Activated effector memory CD4-positive, alpha-beta T cell treated with anti-CD3 and anti-CD28 coated beads, Interleukin-2, amount 50 U/mL, for 16 hours (primary cell): ENCODE measurements at regions not wholly inside any gene's neighbourhood (a gene's known extent, or its start where the extent isn't known, plus 50 kb on each side); places are given as distances from the start of the nearest gene placed in this dataset.
A peak's percentile ranks its signal among the peaks of the same experiment; 100 is the strongest.

Source experiments
- DNase-seq: peaks from one replicate; pipeline ENCODE4 v3.0.0-alpha.2; 2020

- no peak for DNase-seq
Observed at GRCh38 chr11:45067966-45068365, 78.5 kb upstream of the PRDM11 start.

GRCh38 chr11:45071232-45071631, 75.2 kb upstream of the PRDM11 start:
- no peak for DNase-seq

- no peak for DNase-seq
Observed at GRCh38 chr11:45073685-45074141, 72.7 kb upstream of the PRDM11 start.

- no peak for DNase-seq
Observed at GRCh38 chr11:45075519-45075918, 70.9 kb upstream of the PRDM11 start.

GRCh38 chr11:45075952-45076351, 70.5 kb upstream of the PRDM11 start:
- no peak for DNase-seq

- DNase-seq, result no peak
Observed at GRCh38 chr11:45076761-45077160, 69.7 kb upstream of the PRDM11 start.

GRCh38 chr11:45078236-45079074, 68.0 kb upstream of the PRDM11 start:
- DNase-seq, result no peak

- no peak for DNase-seq
Observed at GRCh38 chr11:45079075-45079444, 67.4 kb upstream of the PRDM11 start.

GRCh38 chr11:45079567-45079942, 66.9 kb upstream of the PRDM11 start:
- DNase-seq, result no peak

- DNase-seq, result peak; percentile 82
Observed at GRCh38 chr11:45079943-45080719, 66.3 kb upstream of the PRDM11 start.

- DNase-seq, result peak; percentile 53
Observed at GRCh38 chr11:45082744-45083543, 63.5 kb upstream of the PRDM11 start.

- peak; percentile 62 for DNase-seq
Observed at GRCh38 chr11:45083544-45084087, 62.8 kb upstream of the PRDM11 start.

- DNase-seq, result peak; percentile 30
Observed at GRCh38 chr11:45085646-45086501, 60.6 kb upstream of the PRDM11 start.

GRCh38 chr11:45086526-45086925, 59.9 kb upstream of the PRDM11 start:
- peak; percentile 36 for DNase-seq

- DNase-seq, result peak; percentile 57
Observed at GRCh38 chr11:45087086-45087899, 59.1 kb upstream of the PRDM11 start.

- no peak for DNase-seq
Observed at GRCh38 chr11:45087900-45088160, 58.6 kb upstream of the PRDM11 start.

- DNase-seq, result peak; percentile 34
Observed at GRCh38 chr11:45089251-45089650, 57.2 kb upstream of the PRDM11 start.

GRCh38 chr11:45089676-45090499, 56.6 kb upstream of the PRDM11 start:
- DNase-seq, result peak; percentile 61

- no peak for DNase-seq
Observed at GRCh38 chr11:45090607-45091006, 55.8 kb upstream of the PRDM11 start.
